HG02938 (cell line): ENCODE measurements at regions not wholly inside any gene's neighbourhood (a gene's known extent, or its start where the extent isn't known, plus 50 kb on each side); places are given as distances from the start of the nearest gene placed in this dataset.
A peak's percentile ranks its signal among the peaks of the same experiment; 100 is the strongest.
"Not testable (repeated sequence)": the region's sequence is repeated elsewhere in the genome, so short reads cannot be mapped to it uniquely, and the experiment has no call there.

Experiments
- ATAC-seq: cut with Tn5 transposase; IDR thresholded peaks from one replicate; pipeline ENCODE4 v1.9.1; 2021; ENCODE audit warnings: mild to moderate bottlenecking, moderate library complexity; ENCODE audit not compliant: unreplicated experiment

- no peak for ATAC-seq
Observed at GRCh38 chr6:90375681-90376439, 79.2 kb upstream of the BACH2 start.

GRCh38 chr6:90374201-90374600 lies 77.6 kb upstream of the BACH2 start:
- ATAC-seq, result no peak

- ATAC-seq, result no peak
Observed at GRCh38 chr6:90372885-90373284, 76.2 kb upstream of the BACH2 start.

GRCh38 chr6:90372450-90372849 lies 75.8 kb upstream of the BACH2 start:
- ATAC-seq, result no peak

GRCh38 chr6:90370493-90370959 lies 73.9 kb upstream of the BACH2 start:
- no peak for ATAC-seq

- ATAC-seq, result no peak
Observed at GRCh38 chr6:90369651-90370050, 73.0 kb upstream of the BACH2 start.

GRCh38 chr6:90369024-90369519 lies 72.4 kb upstream of the BACH2 start:
- peak; percentile 100 for ATAC-seq

- ATAC-seq, result no peak
Observed at GRCh38 chr6:90368601-90369000, 72.0 kb upstream of the BACH2 start.

GRCh38 chr6:90368001-90368400 lies 71.4 kb upstream of the BACH2 start:
- ATAC-seq, result no peak

- ATAC-seq, result no peak
Observed at GRCh38 chr6:90365565-90366219, 69.0 kb upstream of the BACH2 start.

GRCh38 chr6:90365002-90365401 lies 68.4 kb upstream of the BACH2 start:
- no peak for ATAC-seq

GRCh38 chr6:90364286-90364685 lies 67.6 kb upstream of the BACH2 start:
- no peak for ATAC-seq

- ATAC-seq, result no peak
Observed at GRCh38 chr6:90362318-90362717, 65.7 kb upstream of the BACH2 start.

- ATAC-seq, result no peak
Observed at GRCh38 chr6:90361174-90361573, 64.5 kb upstream of the BACH2 start.

- not testable (repeated sequence) for ATAC-seq
Observed at GRCh38 chr6:90358036-90358770, 61.6 kb upstream of the BACH2 start.

- ATAC-seq, result no peak
Observed at GRCh38 chr6:90356012-90356421, 59.4 kb upstream of the BACH2 start.

GRCh38 chr6:90354961-90355360 lies 58.3 kb upstream of the BACH2 start:
- ATAC-seq, result no peak

- no peak for ATAC-seq
Observed at GRCh38 chr6:90351696-90352095, 55.1 kb upstream of the BACH2 start.

GRCh38 chr6:90350689-90351554 lies 54.3 kb upstream of the BACH2 start:
- no peak for ATAC-seq

- no peak for ATAC-seq
Observed at GRCh38 chr6:90347411-90347851, 50.8 kb upstream of the BACH2 start.

GRCh38 chr6:90346729-90347128 lies 50.1 kb upstream of the BACH2 start:
- no peak for ATAC-seq
